Tibial nerve (tissue), 3 donors: ENCODE measurements at regions not wholly inside any gene's neighbourhood (a gene's known extent, or its start where the extent isn't known, plus 50 kb on each side); places are given as distances from the start of the nearest gene placed in this dataset.

Experiments used
- CTCF ChIP-seq, 5 experiments: fragments of 200-600 bp in 3 of 5; fragments of 450-650 bp in 2 of 5; sonication (generic) in 3 of 5; IDR thresholded peaks; one replicate each; pipeline ENCODE4 v1.5.1; 2016 to 2019; ENCODE audit warnings: antibody characterized with exemption in 5 of 5, mild to moderate bottlenecking in 3 of 5, moderate library complexity in 2 of 5
- POLR2A ChIP-seq, 2 donors: fragments of 450-650 bp; IDR thresholded peaks; one replicate each; pipeline ENCODE4 v1.6.1; 2017; ENCODE audit warnings: antibody characterized with exemption in 2 of 2, mild to moderate bottlenecking in 2 of 2, moderate library complexity in 2 of 2

GRCh38 chr14:51189600-51190376, 50.3 kb upstream of the TMX1 start:
- no peak for TF ChIP-seq POLR2A (IDR thresholded peaks at IDR 0.05)
- no peak for TF ChIP-seq CTCF (IDR thresholded peaks at IDR 0.05)
